Stomach (tissue), 4 donors: ENCODE measurements at regions not wholly inside any gene's neighbourhood (a gene's known extent, or its start where the extent isn't known, plus 50 kb on each side); places are given as distances from the start of the nearest gene placed in this dataset.

Source experiments
- POLR2AphosphoS5 ChIP-seq, 3 donors: sonication (generic); formaldehyde crosslinking; IDR thresholded peaks; one replicate each; pipeline ENCODE4 v1.6.1; 2016; ENCODE audit warnings: antibody characterized with exemption in 3 of 3
- TF ChIP-seq, protein P1 (sequence below), 7 experiments: fragments of 450-650 bp in 4 of 7; fragments of 200-600 bp in 3 of 7; sonication (generic) in 3 of 7; IDR thresholded peaks; one replicate each; pipeline ENCODE4 v1.5.1; 2016 to 2019; ENCODE audit warnings: antibody characterized with exemption in 7 of 7, control low read depth in 2 of 7, mild to moderate bottlenecking in 1 of 7

DNA sequence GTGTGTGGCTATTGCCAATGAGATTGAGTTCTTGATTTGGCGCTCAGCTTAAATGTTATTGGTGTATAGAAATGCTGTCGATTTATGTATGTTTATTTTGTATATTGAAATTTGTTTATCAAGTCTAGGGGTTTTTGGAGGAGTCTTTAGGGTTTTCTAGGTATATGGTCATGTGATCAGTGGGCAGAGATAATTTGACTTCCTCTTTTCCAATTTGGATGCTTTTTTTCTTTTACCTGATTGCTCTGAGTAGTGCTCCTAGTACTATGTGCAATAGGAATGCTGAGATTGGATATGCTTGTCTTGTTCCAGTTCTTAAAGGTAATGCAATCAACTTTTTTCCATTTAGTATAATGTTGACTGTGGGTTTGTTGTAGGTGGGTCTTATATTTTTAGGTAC lies 99.8 kb upstream of the PMCH start:
- TF ChIP-seq, protein P1, sequence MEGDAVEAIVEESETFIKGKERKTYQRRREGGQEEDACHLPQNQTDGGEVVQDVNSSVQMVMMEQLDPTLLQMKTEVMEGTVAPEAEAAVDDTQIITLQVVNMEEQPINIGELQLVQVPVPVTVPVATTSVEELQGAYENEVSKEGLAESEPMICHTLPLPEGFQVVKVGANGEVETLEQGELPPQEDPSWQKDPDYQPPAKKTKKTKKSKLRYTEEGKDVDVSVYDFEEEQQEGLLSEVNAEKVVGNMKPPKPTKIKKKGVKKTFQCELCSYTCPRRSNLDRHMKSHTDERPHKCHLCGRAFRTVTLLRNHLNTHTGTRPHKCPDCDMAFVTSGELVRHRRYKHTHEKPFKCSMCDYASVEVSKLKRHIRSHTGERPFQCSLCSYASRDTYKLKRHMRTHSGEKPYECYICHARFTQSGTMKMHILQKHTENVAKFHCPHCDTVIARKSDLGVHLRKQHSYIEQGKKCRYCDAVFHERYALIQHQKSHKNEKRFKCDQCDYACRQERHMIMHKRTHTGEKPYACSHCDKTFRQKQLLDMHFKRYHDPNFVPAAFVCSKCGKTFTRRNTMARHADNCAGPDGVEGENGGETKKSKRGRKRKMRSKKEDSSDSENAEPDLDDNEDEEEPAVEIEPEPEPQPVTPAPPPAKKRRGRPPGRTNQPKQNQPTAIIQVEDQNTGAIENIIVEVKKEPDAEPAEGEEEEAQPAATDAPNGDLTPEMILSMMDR (IDR thresholded peaks at IDR 0.05), result no peak
- TF ChIP-seq POLR2AphosphoS5 (IDR thresholded peaks at IDR 0.05), result no peak
